HG03571 (cell line): ENCODE measurements at regions not wholly inside any gene's neighbourhood (a gene's known extent, or its start where the extent isn't known, plus 50 kb on each side); places are given as distances from the start of the nearest gene placed in this dataset.

Experiments used
- ATAC-seq: cut with Tn5 transposase; IDR thresholded peaks from one replicate; pipeline ENCODE4 v1.9.1; 2021; ENCODE audit not compliant: unreplicated experiment

DNA sequence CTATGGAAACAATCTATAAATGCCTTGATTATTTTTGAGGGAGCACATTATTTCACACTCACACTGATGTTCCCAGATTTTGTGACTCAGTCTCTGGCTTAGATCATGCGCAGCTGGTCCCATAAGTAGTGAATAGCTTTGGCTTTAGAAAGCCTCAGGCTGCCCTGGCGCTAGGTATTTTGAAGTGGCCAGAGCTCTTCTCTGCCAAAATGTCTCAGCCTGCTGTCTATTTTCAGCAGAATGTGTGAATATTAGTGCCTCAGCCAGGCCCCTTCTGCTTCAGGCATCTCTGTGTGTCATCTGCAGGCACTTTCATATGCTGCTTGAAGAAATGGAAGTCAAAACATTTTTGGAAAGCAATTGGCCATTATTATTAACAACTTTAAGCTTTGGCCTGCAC, 931.0 kb upstream of the INTU start:
- ATAC-seq, result no peak

DNA sequence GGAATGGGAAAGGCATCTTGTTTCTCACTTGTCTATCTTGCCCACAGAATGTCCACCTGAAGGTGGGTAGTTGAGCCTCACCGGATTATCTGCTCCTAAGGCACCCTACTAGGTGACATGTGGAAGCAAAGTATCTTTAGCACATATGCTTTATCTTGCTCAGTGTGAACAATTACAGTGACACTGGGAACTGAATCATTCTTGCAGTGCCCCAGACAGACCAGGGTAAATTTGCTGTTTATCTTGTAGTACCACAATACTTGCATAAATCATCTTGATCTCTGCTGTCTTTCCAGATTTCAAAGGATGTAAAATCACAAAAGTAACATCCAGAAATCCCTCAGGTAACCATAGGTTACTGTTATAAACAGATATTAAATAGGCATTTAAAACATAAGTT, 930.0 kb upstream of the INTU start:
- no peak for ATAC-seq

DNA sequence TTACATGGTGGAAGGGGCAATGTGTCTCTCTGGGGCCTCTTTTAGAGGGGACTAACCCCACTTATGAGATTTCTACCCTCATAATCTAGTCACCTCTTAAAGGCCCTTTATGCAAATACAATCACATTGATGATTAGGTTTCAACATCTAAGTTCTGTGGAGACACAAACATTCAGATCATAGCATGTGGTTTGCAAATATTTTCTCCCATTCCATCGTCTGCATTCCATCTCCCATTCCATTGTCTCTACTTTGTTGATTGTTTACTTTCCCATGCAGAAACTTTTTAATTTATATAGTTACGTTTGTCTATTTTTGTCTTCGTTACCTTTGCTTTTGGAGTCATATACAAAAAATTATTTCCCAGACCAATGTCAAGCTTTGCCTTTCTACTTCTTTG, 927.5 kb upstream of the INTU start:
- no peak for ATAC-seq

DNA sequence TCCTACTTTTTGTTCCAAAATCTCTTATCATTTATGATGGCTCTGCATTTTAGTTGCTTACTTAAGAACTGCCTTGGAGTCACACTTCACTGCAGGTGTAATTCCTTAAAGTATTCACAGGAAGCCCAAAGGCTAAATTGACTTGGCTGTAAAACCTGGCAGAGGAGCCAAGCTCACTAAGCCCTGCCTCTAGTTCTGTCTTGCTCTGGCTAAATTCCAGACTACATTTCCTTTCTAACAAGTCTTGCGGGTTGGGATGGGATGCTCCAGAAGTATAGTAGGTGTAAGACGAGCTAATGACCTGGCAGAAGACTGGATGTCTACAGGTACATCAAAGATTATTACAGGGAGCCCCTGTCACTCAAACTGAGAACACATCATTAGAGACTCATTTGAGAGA, 924.0 kb upstream of the INTU start:
- ATAC-seq, result no peak

DNA sequence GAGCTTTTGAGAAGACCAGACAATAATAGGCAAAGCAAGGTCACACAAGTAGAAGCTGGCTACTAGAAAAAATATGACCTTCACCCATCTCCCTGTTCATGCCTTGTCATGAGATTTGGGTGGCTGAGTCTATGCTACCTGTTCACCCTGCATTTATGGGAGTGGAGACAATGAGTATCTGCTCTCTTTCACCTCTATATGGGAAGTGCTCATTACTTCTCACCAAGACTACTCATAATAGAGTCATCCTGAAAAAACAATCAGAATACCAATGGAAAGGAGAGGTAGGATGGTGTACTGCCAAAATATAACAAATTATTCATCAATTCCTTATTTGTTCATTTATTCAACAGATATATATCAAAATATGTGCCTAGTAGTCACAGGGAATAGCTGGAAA, 921.8 kb upstream of the INTU start:
- ATAC-seq, result no peak

DNA sequence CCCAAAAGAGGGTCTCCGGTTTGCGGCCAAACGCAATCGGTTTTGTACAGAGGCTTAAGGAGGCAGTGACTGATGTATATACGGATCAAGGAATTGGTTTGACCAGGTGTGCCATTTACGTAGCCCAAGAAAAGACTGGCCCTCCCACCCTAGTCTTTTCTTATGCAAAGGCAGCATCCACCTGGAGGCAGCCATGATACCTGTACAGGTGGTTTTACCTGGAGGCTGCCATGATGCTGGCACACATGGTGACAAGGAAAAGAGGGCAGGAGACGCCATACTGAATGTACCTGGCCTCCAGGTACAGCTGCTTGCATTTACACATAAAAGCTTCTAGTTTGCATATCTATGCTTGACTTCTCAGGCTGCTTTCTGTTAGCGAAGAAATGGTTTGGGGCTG, 917.7 kb upstream of the INTU start:
- ATAC-seq, result no peak

DNA sequence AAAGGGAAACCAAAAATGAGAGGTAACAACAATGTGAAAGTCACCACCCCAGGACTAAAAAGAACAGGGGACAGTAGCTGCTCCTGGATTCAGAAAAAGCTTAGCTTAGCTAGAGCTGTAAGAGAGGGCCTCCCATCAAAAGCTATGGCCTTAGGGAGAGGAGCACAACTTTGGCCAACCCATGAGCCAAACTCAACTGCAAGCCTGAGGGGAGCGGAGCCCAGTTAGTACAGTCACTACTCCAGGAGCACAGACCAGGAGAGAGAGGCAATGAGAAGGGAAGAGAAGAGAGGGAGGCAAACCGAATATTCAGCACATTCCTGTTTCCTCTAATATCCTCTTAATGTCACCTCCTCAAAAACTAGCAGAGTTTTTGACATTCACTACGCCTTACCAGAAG, 917.1 kb upstream of the INTU start:
- no peak for ATAC-seq

DNA sequence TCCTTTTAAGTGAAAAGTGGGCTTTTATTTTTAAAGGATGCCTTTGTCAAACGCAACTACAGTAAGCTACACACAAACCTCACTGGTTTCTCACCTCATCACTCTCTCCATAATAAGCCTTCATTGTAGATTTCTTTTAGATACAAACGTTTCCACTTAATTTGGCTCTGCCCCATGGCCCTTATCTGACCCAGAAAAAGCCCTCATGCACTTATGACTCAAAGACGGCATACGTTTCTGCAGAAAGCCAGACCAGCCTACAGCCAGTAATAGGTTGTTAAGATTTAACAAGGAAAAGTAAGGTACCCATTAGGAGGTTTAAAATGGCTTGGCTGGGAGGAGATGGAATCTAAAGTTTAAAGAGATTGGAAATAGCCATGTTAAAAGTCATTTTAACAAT, 914.6 kb upstream of the INTU start:
- no peak for ATAC-seq

DNA sequence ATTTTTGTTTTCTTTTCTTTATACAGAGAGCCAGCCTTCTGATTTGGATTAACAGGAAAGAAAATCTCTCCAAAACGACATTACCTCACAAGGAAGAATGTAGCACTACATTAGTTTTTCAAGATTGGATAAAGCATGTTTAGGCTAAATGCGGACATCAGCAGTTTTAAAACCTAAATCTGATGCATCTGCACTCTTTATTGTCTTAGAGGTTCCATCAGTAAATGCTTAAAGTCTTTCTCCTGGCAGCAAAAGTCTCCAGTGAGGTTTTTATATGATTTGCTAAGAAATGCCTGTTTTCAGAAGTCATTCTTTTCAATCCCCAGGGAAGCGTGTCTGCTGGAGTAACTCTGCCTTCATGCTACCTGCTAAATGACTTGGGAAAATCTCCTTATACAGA, 912.9 kb upstream of the INTU start:
- no peak for ATAC-seq

DNA sequence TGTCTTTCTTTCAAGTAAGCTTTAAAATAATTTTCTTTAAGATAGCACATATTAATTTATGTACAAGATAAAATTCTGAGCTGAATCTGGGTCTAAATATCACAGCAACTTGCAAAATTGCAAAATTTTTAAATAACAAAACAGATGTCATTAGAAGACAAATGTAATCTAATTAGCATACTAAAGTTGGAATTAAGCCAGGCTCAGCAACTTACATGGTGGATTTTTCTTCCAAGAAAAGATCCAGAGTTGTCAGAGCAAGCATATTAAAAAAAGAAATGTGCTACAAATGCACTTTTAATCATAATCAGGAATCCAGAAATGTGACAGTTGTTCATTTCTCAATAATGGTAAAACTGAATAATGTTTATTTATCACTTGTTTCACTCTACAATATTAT, 906.9 kb upstream of the INTU start:
- ATAC-seq, result no peak

DNA sequence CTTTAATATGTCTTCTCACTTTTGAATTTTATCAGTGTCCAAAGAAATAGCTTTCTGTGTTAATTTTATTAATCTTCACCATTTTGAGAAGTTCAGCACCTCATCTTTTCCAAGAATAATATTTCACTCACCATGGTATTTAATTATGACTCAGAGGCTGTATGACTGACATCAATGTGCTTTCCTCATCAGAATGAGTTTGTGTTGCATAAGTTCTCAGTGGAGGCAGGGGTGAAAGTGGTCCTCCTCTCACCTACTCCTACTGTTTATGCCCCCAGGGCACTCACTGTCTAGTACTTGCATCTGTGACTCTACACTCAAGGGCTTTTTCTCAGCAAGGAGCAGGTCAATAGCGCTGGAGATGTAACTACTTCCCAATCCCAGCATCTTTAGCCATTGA, 905.3 kb upstream of the INTU start:
- ATAC-seq, result no peak

DNA sequence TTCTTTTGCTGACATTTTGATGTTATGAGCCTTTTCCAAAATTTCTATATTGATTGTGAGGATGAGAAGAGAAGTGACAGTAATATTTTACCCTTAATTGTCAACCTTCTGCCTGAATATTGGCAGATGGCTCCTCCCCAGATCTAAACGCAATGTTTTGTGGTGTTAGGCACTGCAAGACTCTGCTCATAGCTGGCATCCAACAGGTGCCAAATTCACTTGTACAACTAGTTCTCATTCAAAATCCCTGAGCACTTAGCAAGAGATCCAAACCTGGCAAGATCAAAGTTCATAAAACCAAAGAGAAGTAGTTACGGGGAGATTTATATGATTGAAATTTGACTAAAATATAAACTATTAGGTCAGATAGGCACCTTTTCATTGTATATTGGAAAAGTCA, 901.7 kb upstream of the INTU start:
- ATAC-seq, result no peak

DNA sequence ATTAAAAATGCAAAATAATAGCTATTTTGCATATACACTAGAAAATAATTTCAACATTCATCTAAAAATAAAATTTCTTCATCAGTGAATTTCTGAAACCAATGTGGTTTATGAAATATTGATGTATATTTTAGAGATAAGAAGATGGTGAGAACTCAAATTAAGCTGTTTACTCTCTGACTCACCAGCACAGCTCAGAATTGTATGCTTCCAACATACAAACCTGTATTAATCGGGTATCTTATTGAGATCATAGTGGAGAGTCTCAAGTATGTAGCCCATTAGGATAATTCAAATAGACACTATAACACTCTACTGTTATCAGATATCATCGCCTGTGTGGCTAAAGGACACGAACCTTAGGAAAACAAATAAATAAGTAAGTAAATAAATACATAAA, 899.5 kb upstream of the INTU start:
- ATAC-seq, result no peak

DNA sequence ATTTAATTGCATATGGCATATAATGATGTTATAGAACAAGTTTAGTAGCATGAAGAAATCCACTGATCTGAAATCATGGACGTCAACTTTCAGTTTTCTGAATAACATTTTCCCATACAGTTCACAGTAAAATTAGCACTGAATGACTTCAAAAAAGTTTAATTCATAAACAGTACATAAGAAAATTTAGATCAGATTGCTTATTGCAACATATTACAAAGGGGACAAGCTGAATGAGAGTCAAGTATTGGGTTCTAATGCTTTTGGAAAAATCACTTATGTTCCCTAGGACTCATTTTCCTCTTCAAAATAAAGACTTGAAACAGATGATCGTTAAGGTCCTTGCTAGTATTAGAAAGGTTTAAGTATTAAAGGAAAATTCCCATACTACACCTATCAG, 898.3 kb upstream of the INTU start:
- ATAC-seq, result no peak

DNA sequence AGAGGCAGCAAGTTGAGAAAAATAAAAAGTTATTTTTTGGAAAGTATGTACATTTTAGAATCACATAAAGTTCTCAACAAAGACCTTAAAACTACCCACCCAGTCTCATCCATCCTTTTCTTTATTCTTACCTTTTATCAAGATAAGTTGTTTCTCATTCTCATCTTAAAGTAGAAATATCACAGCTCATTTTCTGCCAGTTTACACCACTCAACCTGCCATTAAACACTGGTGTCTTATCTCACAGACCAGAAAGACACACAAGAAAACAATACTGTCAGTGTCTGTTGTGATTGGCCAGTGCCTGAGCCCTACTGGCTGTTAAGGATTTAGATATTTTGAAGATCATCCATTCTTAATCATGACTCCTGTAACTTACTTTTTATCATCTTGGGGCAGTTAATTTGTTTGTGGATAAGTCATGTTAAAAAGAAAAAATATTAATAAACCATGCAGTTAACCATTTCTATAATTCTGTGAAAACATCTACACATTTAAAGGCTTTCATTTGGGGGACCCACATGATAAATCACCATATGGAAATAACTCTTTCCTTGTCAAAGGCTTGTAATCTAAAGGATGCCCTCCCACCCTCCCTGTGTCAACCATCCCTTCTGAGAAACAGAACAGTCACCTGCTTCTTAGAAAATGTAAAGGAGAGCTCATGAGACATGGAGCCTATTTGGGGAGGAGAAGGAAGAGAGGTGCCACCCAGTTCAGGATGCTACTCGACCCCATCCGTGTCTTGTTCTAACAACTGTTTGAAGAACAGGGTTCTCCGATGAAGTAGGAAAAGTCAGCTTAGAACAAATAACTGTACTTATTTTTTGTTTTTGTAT, 897.2 kb upstream of the INTU start:
- no peak for ATAC-seq

DNA sequence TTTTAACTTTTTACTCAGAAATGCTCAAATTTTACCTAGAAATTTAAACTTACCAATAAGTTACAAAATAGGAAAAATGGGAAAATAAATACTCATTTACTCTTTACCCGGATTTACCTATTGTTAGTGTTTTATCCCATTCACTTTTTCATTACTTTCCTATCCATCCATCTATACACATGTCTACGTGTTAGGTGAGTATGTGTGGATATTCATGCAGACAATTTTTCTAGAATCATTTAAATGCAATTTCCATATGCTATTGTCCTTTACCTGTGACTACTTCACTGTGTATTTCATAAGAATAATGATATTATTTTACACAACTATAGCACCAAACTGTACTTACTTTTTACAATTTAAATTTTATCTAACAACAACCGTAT, 896.6 kb upstream of the INTU start:
- no peak for ATAC-seq

DNA sequence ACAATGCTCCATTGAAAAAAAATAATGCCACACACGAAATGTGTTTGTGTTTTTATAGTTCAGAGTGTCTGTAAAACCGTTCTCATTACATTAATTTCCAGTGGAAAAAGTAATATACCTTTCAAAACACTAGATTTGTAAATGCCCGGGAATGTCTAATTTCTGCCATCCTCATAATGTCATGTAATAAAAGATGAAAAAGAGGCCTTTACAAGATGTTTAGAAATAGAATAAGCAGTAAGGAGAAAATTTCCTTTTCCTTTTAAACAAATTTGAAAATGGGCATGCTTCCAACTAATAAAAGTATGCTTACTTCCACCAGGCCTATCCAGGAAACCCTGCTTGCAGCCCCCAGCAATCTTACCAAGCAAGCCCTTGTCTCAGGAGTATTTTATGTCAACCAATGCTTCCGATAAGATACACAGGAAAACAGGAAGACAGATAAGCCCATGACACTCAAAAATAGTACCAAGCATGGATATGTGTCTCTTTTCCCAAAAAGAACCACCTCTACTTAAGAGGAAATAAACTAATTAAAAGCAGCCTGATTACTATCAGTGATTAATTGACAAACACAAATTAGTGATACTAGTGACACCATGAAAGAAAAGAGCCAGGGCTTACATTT, 894.7 kb upstream of the INTU start:
- ATAC-seq, result no peak

DNA sequence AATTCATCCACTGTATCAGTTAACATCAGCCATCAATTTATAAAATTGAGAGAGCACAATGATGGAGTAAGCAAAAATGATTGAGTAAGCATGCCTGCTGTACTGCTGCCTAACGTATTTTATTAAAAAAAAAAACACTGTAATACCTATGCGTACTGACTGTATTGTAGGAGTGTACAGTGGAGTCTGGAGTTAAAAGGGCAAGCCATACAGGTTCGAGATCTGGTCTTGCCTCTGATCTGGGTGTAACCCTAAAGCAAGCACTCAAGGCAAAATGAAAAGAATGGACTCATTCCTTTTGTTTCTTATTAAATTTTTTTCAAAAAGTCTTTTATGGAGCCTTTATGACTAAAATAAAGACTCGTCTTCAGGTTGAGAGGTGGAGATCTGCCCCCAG, 894.2 kb upstream of the INTU start:
- no peak for ATAC-seq

DNA sequence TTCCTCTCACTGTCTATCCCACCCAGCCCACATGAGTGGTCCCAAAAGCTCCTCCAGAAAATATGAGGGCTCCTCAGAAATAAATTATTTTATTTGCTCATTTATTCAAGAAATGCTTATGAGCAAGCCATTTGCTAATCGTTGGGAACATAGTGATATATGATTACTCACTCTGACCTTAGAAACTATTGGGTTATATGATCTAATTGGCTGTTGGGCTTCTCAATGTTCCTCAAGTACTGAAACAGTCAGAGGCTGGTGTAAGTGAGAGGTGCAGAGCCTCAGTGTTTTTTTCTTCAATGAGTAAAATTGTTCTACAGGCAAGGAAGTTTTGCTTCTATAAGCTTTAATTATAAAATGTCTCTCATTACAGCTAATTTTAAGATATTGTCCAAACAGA, 893.8 kb upstream of the INTU start:
- ATAC-seq, result no peak

DNA sequence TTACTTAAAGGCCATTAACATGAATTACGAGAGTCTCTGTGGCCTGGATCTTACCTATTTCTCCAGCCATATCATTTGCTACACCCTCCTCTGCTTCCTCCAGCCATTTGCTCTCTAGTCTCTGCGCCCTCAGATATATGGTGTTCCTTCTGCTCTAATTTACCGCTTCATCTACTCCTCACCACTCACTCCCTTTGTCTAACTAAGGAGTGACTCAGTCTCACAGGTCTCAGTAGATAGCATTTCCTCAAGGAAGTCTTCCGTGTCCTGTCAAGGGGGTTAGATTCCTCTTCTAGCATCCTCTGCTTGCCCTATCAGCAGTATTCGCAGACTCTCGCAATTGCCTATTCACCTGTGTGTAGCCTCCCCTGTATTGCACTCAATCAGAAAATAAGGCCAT, 892.1 kb upstream of the INTU start:
- no peak for ATAC-seq

DNA sequence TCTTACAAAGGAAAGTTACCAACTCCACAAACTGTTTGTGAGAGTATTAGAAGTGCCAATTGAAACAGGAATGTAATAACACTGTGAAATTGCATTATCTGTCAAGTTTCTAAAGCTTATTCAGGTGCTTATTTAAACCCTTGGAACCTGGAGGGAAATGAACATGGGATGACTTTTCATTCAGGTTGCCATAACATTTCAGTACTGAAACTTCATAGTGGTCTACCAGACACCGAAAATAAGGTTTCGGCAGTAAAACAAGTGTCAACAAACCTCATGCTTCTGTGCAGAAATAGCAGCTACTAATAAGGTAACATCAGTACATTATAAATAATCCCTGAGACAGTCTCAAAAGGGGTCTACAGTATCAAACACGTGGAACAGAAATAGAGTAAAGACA, 890.7 kb upstream of the INTU start:
- no peak for ATAC-seq

DNA sequence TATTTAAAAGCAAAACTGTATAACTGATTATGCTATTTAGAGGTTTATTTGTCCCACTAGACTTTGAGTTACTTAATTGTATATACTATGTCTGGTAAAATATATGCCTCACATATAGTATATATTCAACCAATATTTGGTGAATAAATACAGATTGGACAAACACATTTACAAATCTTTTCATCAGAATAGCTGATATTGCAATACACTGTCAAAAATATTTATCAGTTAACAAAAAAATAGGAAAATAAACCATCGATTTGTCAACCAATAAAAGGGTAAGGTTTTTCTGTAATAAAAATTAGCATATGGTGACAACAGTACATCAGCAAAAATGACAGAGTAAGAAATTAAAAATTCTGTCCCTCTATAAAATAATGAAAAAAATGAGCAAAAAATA, 889.9 kb upstream of the INTU start:
- no peak for ATAC-seq

DNA sequence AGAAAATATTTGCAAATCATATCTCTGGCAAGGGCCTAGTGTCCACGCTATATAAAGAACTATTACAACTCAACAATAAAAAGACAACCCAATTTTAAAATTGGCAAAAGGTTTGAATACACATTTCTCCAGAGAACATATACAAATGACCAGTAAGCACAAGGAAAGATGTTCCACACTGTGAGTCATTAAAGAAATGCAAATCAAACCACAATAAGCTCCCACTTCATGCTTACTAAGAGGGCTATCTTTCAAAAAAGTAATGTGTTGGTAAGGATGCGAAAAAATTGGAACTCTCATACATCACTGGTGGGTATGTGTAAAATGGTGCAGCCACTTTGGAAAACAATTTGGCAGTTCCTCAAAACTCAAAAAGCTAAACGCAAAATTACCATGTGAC, 884.0 kb upstream of the INTU start:
- ATAC-seq, result no peak
